ENCODE measurements at regions not wholly inside any gene's neighbourhood (a gene's known extent, or its start where the extent isn't known, plus 50 kb on each side); places are given as distances from the start of the nearest gene placed in this dataset.
A peak's percentile ranks its signal among the peaks of the same experiment; 100 is the strongest.

DNA sequence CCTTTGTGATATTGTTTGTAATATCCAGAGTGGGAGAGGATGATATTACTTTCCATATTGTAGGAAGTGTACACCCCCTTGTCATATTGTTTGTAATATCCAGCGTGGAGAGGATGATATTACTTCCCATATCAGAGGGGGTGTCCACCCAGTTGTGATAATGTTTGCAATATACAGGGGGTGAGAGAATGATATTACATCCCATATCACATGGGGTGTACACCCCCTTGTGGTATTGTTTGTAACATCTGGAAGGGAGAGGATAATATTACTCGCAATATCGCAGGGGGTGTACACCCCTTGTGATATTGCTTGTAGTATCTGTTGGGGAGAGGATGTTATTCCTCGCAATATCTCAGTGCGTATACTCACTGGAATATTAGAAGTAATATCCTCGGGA, 61.5 kb downstream of the PRSS23 start:
- Histone ChIP-seq H3K36me3 (no peaks in the 10 kb centered on the region), H3K4me1 (no peaks in the 10 kb centered on the region), H3K4me3 (no peak overlapping the region), H3K27me3 (ENCODE audit: low read depth) (no peaks in the 10 kb centered on the region), H3K9me3 (replicated peaks) (no peaks in the 10 kb centered on the region), H3K27ac (replicated peaks) (no peak overlapping the region)
- intact Hi-C loops (cut with micrococcal nuclease) = no loop called here
- TF ChIP-seq, protein P1, sequence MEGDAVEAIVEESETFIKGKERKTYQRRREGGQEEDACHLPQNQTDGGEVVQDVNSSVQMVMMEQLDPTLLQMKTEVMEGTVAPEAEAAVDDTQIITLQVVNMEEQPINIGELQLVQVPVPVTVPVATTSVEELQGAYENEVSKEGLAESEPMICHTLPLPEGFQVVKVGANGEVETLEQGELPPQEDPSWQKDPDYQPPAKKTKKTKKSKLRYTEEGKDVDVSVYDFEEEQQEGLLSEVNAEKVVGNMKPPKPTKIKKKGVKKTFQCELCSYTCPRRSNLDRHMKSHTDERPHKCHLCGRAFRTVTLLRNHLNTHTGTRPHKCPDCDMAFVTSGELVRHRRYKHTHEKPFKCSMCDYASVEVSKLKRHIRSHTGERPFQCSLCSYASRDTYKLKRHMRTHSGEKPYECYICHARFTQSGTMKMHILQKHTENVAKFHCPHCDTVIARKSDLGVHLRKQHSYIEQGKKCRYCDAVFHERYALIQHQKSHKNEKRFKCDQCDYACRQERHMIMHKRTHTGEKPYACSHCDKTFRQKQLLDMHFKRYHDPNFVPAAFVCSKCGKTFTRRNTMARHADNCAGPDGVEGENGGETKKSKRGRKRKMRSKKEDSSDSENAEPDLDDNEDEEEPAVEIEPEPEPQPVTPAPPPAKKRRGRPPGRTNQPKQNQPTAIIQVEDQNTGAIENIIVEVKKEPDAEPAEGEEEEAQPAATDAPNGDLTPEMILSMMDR (IDR thresholded peaks at IDR 0.05; ENCODE audit: borderline replicate concordance) = no peak
- DNase-seq = no peak

DNA sequence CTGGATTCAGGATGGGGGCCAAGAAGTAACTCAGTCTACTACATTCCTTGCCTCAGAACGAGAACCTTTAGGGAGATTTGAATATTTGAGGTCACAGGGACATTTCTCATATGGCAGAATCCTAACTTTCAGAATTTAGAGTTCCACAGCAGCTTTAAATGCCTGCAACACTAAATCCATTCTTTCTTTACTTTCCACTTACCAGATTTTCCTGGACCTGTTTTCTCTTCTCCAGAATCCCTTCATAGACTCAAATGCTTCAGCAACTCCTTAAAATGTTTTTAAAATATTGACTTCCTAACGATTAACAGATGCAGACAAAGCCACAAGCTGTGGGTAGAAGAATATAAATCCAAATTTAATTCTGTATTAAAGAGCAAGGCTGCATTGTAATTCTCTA, 63.1 kb downstream of the PRSS23 start:
- intact Hi-C loops (cut with micrococcal nuclease) = no loop called here
- H3K9me3 ChIP-seq (replicated peaks) = no peaks in the 10 kb centered on the region
- H3K4me3 ChIP-seq = no peak overlapping the region
- H3K4me1 ChIP-seq = no peaks in the 10 kb centered on the region
- no peaks in the 10 kb centered on the region for H3K27me3 ChIP-seq (ENCODE audit: low read depth)
- no peak for DNase-seq
- TF ChIP-seq, protein P1 (IDR thresholded peaks at IDR 0.05; ENCODE audit: borderline replicate concordance) = no peak
- H3K27ac ChIP-seq (replicated peaks) = no peak overlapping the region
- no peaks in the 10 kb centered on the region for H3K36me3 ChIP-seq

DNA sequence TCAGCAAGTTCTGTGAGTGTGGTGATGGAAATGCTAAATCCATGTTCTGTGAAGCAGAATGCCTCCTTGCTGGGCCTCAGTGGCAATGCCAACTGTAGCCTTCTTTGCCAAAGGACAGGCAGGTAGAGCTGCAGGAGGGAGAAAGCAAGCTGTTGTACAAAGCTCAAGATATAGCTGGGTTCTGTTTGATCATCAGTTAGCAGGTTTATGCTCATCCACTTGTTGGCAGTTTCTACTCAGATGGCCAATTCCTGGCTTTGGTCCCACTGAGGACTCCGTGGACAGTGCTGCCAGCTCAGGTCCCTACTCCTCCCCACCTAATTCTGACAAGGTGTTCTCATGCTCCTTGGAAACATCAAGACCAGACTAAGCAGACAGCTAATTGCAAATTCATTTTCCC, 65.1 kb downstream of the PRSS23 start:
- Histone ChIP-seq H3K9me3 (replicated peaks) (no peaks in the 10 kb centered on the region), H3K27me3 (ENCODE audit: low read depth) (no peaks in the 10 kb centered on the region), H3K36me3 (no peaks in the 10 kb centered on the region), H3K27ac (replicated peaks) (no peak overlapping the region), H3K4me1 (no peaks in the 10 kb centered on the region), H3K4me3 (no peak overlapping the region)
- TF ChIP-seq, protein P1 (IDR thresholded peaks at IDR 0.05; ENCODE audit: borderline replicate concordance) = no peak
- intact Hi-C loops (cut with micrococcal nuclease) = no loop called here
- DNase-seq = no peak

DNA sequence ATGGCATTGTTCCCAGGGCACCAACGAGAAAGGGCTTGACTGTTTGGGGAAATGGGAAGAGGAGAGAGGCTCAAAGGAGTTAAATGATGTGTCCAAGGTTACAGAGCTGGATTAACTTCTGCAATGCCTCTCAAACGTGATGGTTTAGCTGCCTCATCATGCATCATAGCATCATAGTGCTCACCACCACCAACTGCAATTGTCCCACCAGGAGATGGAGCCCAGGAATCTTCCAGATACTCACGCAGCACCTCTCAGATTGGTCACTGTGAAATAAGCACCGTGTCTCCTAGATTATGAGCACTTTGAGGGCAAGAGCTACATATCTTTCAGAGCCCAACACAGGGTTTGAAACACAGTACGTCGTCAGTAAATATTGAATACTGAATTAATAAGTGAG, 69.2 kb downstream of the PRSS23 start:
- Histone ChIP-seq H3K4me3 (no peak overlapping the region), H3K36me3 (no peaks in the 10 kb centered on the region), H3K27ac (replicated peaks) (no peak overlapping the region), H3K9me3 (replicated peaks) (no peaks in the 10 kb centered on the region), H3K27me3 (ENCODE audit: low read depth) (no peaks in the 10 kb centered on the region), H3K4me1 (peaks cover 14% of the 10 kb centered on the region)
- intact Hi-C loops (cut with micrococcal nuclease) = no loop called here
- TF ChIP-seq, protein P1 (IDR thresholded peaks at IDR 0.05; ENCODE audit: borderline replicate concordance) = no peak
- no peak for DNase-seq

DNA sequence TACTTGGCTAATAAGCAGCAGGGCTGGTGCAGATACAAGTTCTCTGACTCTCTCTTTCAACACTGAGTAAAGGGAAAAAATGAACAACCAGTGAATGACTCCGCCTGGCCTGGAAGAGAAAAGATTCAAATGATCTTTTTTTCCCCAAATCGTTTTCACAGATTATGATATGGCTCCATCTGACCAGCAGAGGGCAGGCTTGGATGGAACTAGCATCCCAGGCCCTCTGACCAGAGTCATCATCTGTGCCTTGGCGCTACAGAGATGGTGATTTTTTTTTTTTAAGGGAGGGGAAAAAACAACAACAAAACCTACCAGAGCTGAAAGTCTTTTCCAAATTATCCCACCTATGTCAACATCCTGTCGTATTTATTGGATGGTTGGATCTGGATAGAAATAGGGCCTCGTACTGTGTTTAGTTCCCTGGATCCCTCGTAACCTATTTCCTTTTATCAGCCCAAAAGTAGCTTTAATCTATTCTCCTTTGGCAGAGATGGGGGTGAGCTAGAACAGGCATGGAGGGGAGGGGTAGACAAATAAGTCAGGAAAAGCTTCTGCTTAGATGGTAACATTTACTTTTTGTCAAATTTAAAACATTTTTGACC, 69.7 kb downstream of the PRSS23 start:
- Histone ChIP-seq H3K27ac (replicated peaks) (peak overlapping the region; percentile 21), H3K36me3 (no peaks in the 10 kb centered on the region), H3K9me3 (replicated peaks) (no peaks in the 10 kb centered on the region), H3K4me1 (peaks cover 14% of the 10 kb centered on the region), H3K4me3 (no peak overlapping the region), H3K27me3 (ENCODE audit: low read depth) (no peaks in the 10 kb centered on the region)
- DNase-seq = peak; percentile 49
- intact Hi-C loops (cut with micrococcal nuclease) = loop anchor here (5.0 kb wide), 1 partner anchor 47 kb away; no protein-coding TSS in a partner anchor
- TF ChIP-seq, protein P1 (IDR thresholded peaks at IDR 0.05; ENCODE audit: borderline replicate concordance) = peak; percentile 82
